ENCODE measurements at regions not wholly inside any gene's neighbourhood (a gene's known extent, or its start where the extent isn't known, plus 50 kb on each side); places are given as distances from the start of the nearest gene placed in this dataset.

DNA sequence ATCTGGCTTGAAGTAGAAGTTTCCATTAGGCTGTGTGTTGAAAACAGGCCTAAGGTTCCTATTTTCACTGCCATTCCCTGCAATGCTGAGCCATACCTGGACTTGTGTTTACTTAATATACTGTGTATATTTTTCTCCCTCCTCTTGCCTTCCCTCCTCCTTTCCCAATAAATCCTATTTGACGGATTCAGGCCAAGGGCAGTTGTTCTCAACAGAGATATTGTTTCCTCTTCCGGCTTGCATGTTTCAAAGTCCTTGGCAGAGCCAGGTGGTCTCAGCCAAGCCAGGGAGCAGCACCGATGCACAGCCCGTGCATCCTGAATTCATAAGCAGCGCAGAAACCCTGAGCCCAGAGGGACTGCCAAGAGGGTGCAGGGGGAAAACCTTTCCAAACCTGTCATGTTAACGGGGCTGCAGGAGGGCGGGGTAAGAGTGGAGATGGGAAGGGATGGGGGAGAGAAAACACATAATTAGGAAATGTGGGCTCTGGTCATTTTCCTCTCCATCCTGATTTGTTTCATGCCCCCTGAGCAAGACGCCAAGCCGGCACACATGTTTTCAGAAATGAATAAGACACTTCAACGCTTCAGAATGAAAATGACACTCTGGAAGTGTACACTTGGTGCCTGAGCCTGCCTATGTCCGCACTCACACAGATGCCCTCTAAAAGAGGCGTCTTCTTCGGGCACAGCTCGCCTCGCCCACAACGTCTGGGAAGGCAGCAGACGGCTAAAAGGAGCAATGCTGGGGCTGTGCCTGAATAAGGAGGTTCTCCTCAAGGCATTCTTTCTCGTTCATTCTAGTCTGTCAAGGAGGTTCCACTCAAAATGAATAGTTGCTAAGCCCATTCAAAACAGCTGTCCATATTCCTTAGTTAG lies 149.3 kb upstream of the UBL3 start (continued):
- TF ChIP-seq BCL11A (IDR thresholded peaks at IDR 0.05; ENCODE audit: low read depth in 2 of 2, low read length in 2 of 2): no peak
- TF ChIP-seq CTBP2 (IDR thresholded peaks at IDR 0.05; ENCODE audit: borderline replicate concordance, insufficient read depth, insufficient read length, low read length): no peak
- no peak for TF ChIP-seq EP300 (IDR thresholded peaks at IDR 0.05; ENCODE audit: borderline replicate concordance in 1 of 2, low read depth in 2 of 2, low read length in 2 of 2)
- no peak for TF ChIP-seq RAD21 (IDR thresholded peaks at IDR 0.05 in 1 of 2, conservative IDR thresholded peaks at IDR 0.05 in 1 of 2; ENCODE audit: low read depth in 2 of 2, low read length in 2 of 2)
- no peak for TF ChIP-seq JUN (IDR thresholded peaks at IDR 0.05; ENCODE audit: low read depth, low read length)
- TF ChIP-seq, protein P1, sequence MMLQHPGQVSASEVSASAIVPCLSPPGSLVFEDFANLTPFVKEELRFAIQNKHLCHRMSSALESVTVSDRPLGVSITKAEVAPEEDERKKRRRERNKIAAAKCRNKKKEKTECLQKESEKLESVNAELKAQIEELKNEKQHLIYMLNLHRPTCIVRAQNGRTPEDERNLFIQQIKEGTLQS (IDR thresholded peaks at IDR 0.05; ENCODE audit: insufficient read depth, low read depth, low read length): no peak
